Smooth muscle cell (in vitro differentiated cells): ENCODE measurements at regions not wholly inside any gene's neighbourhood (a gene's known extent, or its start where the extent isn't known, plus 50 kb on each side); places are given as distances from the start of the nearest gene placed in this dataset.

Source experiments
- DNase-seq: peaks from one replicate; lab custom pipeline; 2025; ENCODE audit not compliant: unreplicated experiment; lab: John Stamatoyannopoulos, UW
- H2AFZ ChIP-seq: fragments of 200-600 bp; sonication (generic); 2 replicates; pipeline ENCODE4 v1.6.0; 2016; ENCODE audit warnings: antibody characterized with exemption, low read depth, mild to moderate bottlenecking
- H3F3A ChIP-seq: fragments of 200-600 bp; sonication (generic); 2 replicates; pipeline ENCODE4 v1.6.0; 2017; ENCODE audit warnings: antibody characterized with exemption, low read depth
- H3K27ac ChIP-seq: fragments of 200-600 bp; sonication (generic); 2 replicates; pipeline ENCODE4 v1.5.1; 2016; ENCODE audit warnings: low read depth, mild to moderate bottlenecking
- H3K27me3 ChIP-seq: fragments of 200-600 bp; sonication (generic); 2 replicates; pipeline ENCODE4 v1.6.1; 2016; ENCODE audit warnings: low read depth, mild to moderate bottlenecking
- H3K36me3 ChIP-seq: fragments of 200-600 bp; sonication (generic); 2 replicates; pipeline ENCODE4 v1.5.1; 2016; ENCODE audit warnings: low read depth
- H3K4me1 ChIP-seq: fragments of 200-600 bp; sonication (generic); 2 replicates; pipeline ENCODE4 v1.5.1; 2016; ENCODE audit warnings: low read depth
- H3K4me2 ChIP-seq: fragments of 200-600 bp; sonication (generic); 2 replicates; pipeline ENCODE4 v1.6.0; 2016; ENCODE audit warnings: mild to moderate bottlenecking
- H3K4me3 ChIP-seq: fragments of 200-600 bp; sonication (generic); 2 replicates; pipeline ENCODE4 v1.5.1; 2016; ENCODE audit warnings: mild to moderate bottlenecking
- H3K79me2 ChIP-seq: fragments of 200-600 bp; sonication (generic); 2 replicates; pipeline ENCODE4 v1.6.0; 2016; ENCODE audit warnings: low read depth, mild to moderate bottlenecking
- H3K9ac ChIP-seq: fragments of 200-600 bp; sonication (generic); 2 replicates; pipeline ENCODE4 v1.6.0; 2016; ENCODE audit warnings: low read depth
- H3K9me3 ChIP-seq: fragments of 200-600 bp; sonication (generic); replicated peaks from 2 replicates; pipeline ENCODE4 v1.5.1; 2016; ENCODE audit warnings: low read depth
- H4K20me1 ChIP-seq: fragments of 200-600 bp; sonication (generic); 2 replicates; pipeline ENCODE4 v1.6.0; 2016; ENCODE audit warnings: low read depth
- WGBS: methylation state at CpG from one replicate; pipeline ENCODE4 v1.1.7; 2016; ENCODE audit warnings: low lambda C conversion rate; 5-methylcytosine and 5-hydroxymethylcytosine counted together
- TF ChIP-seq, protein P1 (sequence below): fragments of 200-600 bp; sonication (generic); IDR thresholded peaks from 2 replicates; pipeline ENCODE4 v1.5.1; 2017; ENCODE audit warnings: borderline replicate concordance, mild to moderate bottlenecking, antibody characterized with exemption; ENCODE audit not compliant: insufficient read depth, poor library complexity, severe bottlenecking

- Histone ChIP-seq H3K4me3 (no peak overlapping the region), H3K36me3 (no peaks in the 10 kb centered on the region), H3K27ac (no peak overlapping the region), H3K9ac (no peak overlapping the region), H3K79me2 (no peaks in the 10 kb centered on the region), H3K4me2 (no peak overlapping the region), H3K4me1 (no peaks in the 10 kb centered on the region), H4K20me1 (no peaks in the 10 kb centered on the region), H2AFZ (no peak overlapping the region), H3F3A (no peaks in the 10 kb centered on the region), H3K27me3 (no peaks in the 10 kb centered on the region), H3K9me3 (no peaks in the 10 kb centered on the region)
- no peak for DNase-seq
- 46% methylated on average over 1 of the region's 1 CpG for WGBS
- TF ChIP-seq, protein P1, sequence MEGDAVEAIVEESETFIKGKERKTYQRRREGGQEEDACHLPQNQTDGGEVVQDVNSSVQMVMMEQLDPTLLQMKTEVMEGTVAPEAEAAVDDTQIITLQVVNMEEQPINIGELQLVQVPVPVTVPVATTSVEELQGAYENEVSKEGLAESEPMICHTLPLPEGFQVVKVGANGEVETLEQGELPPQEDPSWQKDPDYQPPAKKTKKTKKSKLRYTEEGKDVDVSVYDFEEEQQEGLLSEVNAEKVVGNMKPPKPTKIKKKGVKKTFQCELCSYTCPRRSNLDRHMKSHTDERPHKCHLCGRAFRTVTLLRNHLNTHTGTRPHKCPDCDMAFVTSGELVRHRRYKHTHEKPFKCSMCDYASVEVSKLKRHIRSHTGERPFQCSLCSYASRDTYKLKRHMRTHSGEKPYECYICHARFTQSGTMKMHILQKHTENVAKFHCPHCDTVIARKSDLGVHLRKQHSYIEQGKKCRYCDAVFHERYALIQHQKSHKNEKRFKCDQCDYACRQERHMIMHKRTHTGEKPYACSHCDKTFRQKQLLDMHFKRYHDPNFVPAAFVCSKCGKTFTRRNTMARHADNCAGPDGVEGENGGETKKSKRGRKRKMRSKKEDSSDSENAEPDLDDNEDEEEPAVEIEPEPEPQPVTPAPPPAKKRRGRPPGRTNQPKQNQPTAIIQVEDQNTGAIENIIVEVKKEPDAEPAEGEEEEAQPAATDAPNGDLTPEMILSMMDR: no peak
These were observed 143.8 kb upstream of the SLC13A1 start for GRCh38 chr7:123343611-123344010.

DNA sequence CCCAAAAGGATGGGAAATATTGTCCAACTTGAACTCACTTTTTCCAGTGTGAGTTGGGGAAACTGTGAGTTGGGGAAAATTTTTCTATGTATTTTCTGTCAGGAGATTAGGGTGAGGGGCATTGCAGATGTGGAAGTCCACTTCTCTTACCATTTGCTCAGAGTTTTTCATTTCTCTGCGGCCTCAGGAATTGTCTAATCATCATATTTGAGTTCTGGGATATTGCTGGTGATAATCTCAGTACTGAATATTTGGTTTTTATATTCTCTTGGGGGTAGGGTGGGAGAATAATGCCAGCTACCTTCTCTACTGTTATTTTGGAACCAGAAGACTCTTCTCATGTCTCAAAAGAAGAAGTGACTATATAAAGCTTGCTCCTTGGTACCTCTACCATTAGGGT lies 141.3 kb upstream of the SLC13A1 start:
- no peaks in the 10 kb centered on the region for H3K36me3 ChIP-seq
- DNase-seq: no peak
- H3K4me3 ChIP-seq: no peak overlapping the region
- TF ChIP-seq, protein P1: no peak
- H3K9me3 ChIP-seq: no peaks in the 10 kb centered on the region
- H3K4me2 ChIP-seq: no peak overlapping the region
- no peaks in the 10 kb centered on the region for H3K4me1 ChIP-seq
- 86% methylated on average over 1 of the region's 1 CpG for WGBS
- H2AFZ ChIP-seq: no peak overlapping the region
- no peak overlapping the region for H3K9ac ChIP-seq
- no peak overlapping the region for H3K27ac ChIP-seq
- no peaks in the 10 kb centered on the region for H3K27me3 ChIP-seq
- no peaks in the 10 kb centered on the region for H4K20me1 ChIP-seq
- no peaks in the 10 kb centered on the region for H3F3A ChIP-seq
- no peaks in the 10 kb centered on the region for H3K79me2 ChIP-seq

- H4K20me1 ChIP-seq: no peaks in the 10 kb centered on the region
- no peak overlapping the region for H3K9ac ChIP-seq
- H3F3A ChIP-seq: no peaks in the 10 kb centered on the region
- H2AFZ ChIP-seq: no peak overlapping the region
- H3K4me3 ChIP-seq: no peak overlapping the region
- H3K36me3 ChIP-seq: no peaks in the 10 kb centered on the region
- no peaks in the 10 kb centered on the region for H3K4me1 ChIP-seq
- DNase-seq: no peak
- no peaks in the 10 kb centered on the region for H3K79me2 ChIP-seq
- no peaks in the 10 kb centered on the region for H3K27me3 ChIP-seq
- no peaks in the 10 kb centered on the region for H3K9me3 ChIP-seq
- TF ChIP-seq, protein P1: no peak
- H3K4me2 ChIP-seq: no peak overlapping the region
- H3K27ac ChIP-seq: no peak overlapping the region
These were observed 138.9 kb upstream of the SLC13A1 start for GRCh38 chr7:123338688-123339087.

GRCh38 chr7:123329988-123330643 lies 130.3 kb upstream of the SLC13A1 start:
- Histone ChIP-seq H3K4me3 (no peak overlapping the region), H3K9me3 (no peaks in the 10 kb centered on the region), H3K9ac (no peak overlapping the region), H3K4me1 (no peaks in the 10 kb centered on the region), H3K27me3 (no peaks in the 10 kb centered on the region), H2AFZ (no peak overlapping the region), H4K20me1 (no peaks in the 10 kb centered on the region), H3K36me3 (no peaks in the 10 kb centered on the region), H3K27ac (no peak overlapping the region), H3K79me2 (no peaks in the 10 kb centered on the region), H3F3A (no peaks in the 10 kb centered on the region), H3K4me2 (no peak overlapping the region)
- TF ChIP-seq, protein P1: no peak
- WGBS: 94% methylated on average over 4 of the region's 4 CpGs
- no peak for DNase-seq
